ENCODE measurements at regions not wholly inside any gene's neighbourhood (a gene's known extent, or its start where the extent isn't known, plus 50 kb on each side); places are given as distances from the start of the nearest gene placed in this dataset.

DNA sequence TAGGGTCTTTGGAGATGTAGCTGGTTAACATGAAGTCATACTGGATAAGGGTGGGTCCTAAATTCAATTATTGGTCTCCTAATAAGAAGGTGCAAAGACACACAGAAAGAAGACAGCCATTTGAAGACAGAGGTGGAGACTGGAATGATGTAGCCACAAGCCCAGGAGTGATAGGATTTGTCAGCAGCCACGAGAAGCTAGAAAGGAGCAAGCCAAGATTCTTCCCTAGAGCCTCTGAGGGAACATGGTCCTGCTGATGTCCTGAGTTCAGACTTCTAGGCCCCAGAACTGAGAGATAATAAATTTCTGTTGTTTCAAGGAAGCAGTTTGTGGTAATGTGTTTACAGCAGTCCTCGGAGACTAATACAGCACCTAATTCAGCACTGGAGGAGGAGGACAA is 203.3 kb upstream of the SRRM4 start:
- TF ChIP-seq, protein P1, sequence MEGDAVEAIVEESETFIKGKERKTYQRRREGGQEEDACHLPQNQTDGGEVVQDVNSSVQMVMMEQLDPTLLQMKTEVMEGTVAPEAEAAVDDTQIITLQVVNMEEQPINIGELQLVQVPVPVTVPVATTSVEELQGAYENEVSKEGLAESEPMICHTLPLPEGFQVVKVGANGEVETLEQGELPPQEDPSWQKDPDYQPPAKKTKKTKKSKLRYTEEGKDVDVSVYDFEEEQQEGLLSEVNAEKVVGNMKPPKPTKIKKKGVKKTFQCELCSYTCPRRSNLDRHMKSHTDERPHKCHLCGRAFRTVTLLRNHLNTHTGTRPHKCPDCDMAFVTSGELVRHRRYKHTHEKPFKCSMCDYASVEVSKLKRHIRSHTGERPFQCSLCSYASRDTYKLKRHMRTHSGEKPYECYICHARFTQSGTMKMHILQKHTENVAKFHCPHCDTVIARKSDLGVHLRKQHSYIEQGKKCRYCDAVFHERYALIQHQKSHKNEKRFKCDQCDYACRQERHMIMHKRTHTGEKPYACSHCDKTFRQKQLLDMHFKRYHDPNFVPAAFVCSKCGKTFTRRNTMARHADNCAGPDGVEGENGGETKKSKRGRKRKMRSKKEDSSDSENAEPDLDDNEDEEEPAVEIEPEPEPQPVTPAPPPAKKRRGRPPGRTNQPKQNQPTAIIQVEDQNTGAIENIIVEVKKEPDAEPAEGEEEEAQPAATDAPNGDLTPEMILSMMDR (IDR thresholded peaks at IDR 0.05 in 8 of 11, conservative IDR thresholded peaks at IDR 0.05 in 3 of 11) = no peak
- TF ChIP-seq POLR2AphosphoS5 (IDR thresholded peaks at IDR 0.05) (no peak), POLR2A (IDR thresholded peaks at IDR 0.05) (no peak)

All from spleen (tissue), 7 donors.